Tibial artery (tissue), 4 donors: ENCODE measurements at regions not wholly inside any gene's neighbourhood (a gene's known extent, or its start where the extent isn't known, plus 50 kb on each side); places are given as distances from the start of the nearest gene placed in this dataset.

ENCODE experiments used
- DNase-seq, 2 donors: peaks; one replicate each; pipeline ENCODE4 v3.0.0-alpha.2; 2019
- H3K27ac ChIP-seq, 2 donors: fragments of 200-600 bp; sonication (generic) in 1 of 2; 1 replicate in 1 of 2; 2 replicates in 1 of 2; pipeline ENCODE4 v1.5.1; 2018 to 2019; ENCODE audit warnings: mild to moderate bottlenecking in 1 of 2
- H3K27me3 ChIP-seq, 2 donors: fragments of 200-600 bp; sonication (generic) in 1 of 2; one replicate each; pipeline versions ENCODE4 v1.5.1 to v1.6.0; 2016 to 2019
- H3K36me3 ChIP-seq, 3 donors: fragments of 200-600 bp; sonication (generic) in 2 of 3; one replicate each; pipeline ENCODE4 v1.5.1; 2016 to 2019; ENCODE audit warnings: mild to moderate bottlenecking in 2 of 3
- H3K4me1 ChIP-seq, 4 donors: fragments of 200-600 bp; sonication (generic) in 2 of 4; 1 replicate in 3 of 4; 2 replicates in 1 of 4; pipeline ENCODE4 v1.5.1; 2016 to 2019
- H3K4me3 ChIP-seq, 2 donors: fragments of 200-600 bp; sonication (generic) in 1 of 2; 1 replicate in 1 of 2; 2 replicates in 1 of 2; pipeline ENCODE4 v1.5.1; 2018 to 2019; ENCODE audit warnings: mild to moderate bottlenecking in 2 of 2
- H3K9me3 ChIP-seq, 3 donors: fragments of 200-600 bp; sonication (generic) in 1 of 3; one replicate each; pipeline ENCODE4 v1.5.1; 2016 to 2019
- CTCF ChIP-seq, 2 experiments: fragments of 200-600 bp in 1 of 2; fragments of 450-650 bp in 1 of 2; IDR thresholded peaks; one replicate each; pipeline ENCODE4 v1.5.1; 2017 to 2019; ENCODE audit warnings: antibody characterized with exemption in 2 of 2, mild to moderate bottlenecking in 1 of 2, moderate library complexity in 1 of 2
- intact Hi-C: fragments of 100-400 bp; cut with DNase I; formaldehyde crosslinking; loops from one replicate; pipeline ENCODE4 v1.15.0; 2023; ENCODE audit warnings: low total_unique reads

DNA sequence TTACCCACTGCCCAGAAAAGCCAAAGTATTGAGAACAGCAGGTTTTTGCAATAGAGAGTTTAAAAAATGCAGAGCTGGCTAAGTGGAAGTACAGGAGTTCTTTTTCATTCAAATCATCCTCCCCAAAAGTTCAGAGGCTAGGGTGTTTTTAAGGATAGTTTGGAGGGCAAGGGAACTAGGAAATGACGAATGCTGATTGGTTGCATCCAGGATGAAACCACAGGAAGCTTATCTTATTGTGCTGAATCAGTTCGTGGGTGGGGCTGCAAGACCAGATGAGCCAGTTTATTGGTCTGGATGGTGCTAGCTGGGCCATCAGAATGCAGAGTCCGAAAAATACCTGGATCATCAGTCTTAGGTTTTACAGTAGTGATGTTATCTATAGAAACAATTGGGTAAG lies 1427.1 kb downstream of the LRRC4C start:
- intact Hi-C loops, result no loop called here
- Histone ChIP-seq H3K4me1 (no peaks in the 10 kb centered on the region), H3K9me3 (no peaks in the 10 kb centered on the region), H3K27me3 (no peaks in the 10 kb centered on the region), H3K4me3 (no peak overlapping the region), H3K36me3 (no peaks in the 10 kb centered on the region), H3K27ac (no peak overlapping the region)
- no peak for TF ChIP-seq CTCF (IDR thresholded peaks at IDR 0.05)
- DNase-seq, result no peak

DNA sequence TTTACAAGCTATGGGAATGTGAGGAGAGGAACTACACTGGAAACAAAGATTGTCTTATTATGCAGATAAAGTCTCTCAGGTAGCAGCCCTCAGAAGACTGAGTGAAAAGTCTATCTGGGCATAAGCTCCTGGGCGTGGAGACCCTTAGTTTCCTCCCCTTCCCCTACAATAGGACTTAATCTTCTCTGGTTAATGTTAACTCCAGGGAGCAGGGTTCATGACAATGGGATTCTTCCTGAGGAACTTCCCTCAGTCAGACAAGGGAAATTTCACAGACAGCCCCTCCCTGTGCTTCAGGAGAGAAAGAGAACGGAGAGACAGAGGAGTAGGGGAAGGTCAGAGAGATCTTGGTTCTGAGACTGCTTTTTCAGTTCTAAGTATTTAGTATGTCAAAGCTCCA lies 1428.6 kb downstream of the LRRC4C start:
- Histone ChIP-seq H3K27ac (no peak overlapping the region), H3K4me3 (no peak overlapping the region), H3K27me3 (no peaks in the 10 kb centered on the region), H3K9me3 (no peaks in the 10 kb centered on the region), H3K36me3 (no peaks in the 10 kb centered on the region), H3K4me1 (no peaks in the 10 kb centered on the region)
- TF ChIP-seq CTCF (IDR thresholded peaks at IDR 0.05), result no peak
- no peak for DNase-seq
- intact Hi-C loops, result no loop called here

DNA sequence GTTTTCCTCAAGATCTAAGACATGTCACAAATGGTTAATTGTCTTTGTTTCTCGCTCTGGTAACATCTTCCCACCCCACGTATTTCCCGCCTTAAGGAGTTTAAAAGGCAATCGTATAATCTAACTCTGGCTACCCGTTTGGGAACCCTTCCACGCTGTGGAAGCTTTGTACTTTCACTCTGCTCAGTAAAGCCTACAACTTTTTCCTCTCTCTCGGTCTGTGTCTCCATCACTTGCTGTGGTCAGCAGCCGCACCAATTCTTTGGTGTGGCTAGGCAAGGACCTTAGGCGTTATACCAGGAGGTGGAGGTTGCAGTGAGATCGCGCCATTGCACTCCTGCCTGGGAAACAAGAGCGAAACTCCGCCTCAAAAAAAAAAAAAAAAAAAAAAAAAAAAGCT lies 1430.1 kb downstream of the LRRC4C start:
- no peak for DNase-seq
- Histone ChIP-seq H3K4me3 (no peak overlapping the region), H3K27me3 (no peaks in the 10 kb centered on the region), H3K4me1 (no peaks in the 10 kb centered on the region), H3K27ac (no peak overlapping the region), H3K9me3 (no peaks in the 10 kb centered on the region), H3K36me3 (no peaks in the 10 kb centered on the region)
- TF ChIP-seq CTCF (IDR thresholded peaks at IDR 0.05), result no peak
- intact Hi-C loops, result no loop called here

GRCh38 chr11:40027720-40028119 lies 1431.7 kb downstream of the LRRC4C start:
- H3K9me3 ChIP-seq, result no peaks in the 10 kb centered on the region
- DNase-seq, result no peak
- no peaks in the 10 kb centered on the region for H3K4me1 ChIP-seq
- TF ChIP-seq CTCF (IDR thresholded peaks at IDR 0.05), result no peak
- intact Hi-C loops, result no loop called here
- no peaks in the 10 kb centered on the region for H3K36me3 ChIP-seq
- H3K27ac ChIP-seq, result no peak overlapping the region
- H3K4me3 ChIP-seq, result no peak overlapping the region
- H3K27me3 ChIP-seq, result no peaks in the 10 kb centered on the region

DNA sequence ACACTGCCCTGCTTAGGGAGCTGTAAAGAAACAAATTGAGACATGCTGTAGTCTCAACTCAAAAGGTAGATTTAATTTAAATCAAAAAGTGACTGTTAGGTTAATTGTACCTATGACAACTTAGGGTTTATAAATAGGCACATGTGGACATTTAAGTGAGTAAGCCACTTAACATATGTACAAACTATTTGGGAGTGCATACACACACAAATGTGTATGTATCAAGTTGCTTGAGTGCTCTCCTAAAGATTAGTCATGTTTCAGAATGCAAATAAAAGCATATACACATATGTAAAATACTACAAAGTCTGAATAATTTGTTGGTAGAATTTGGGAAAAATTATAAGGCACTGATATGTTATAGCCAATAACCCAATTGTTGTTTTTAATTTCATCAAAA lies 1435.7 kb downstream of the LRRC4C start:
- intact Hi-C loops, result no loop called here
- Histone ChIP-seq H3K36me3 (no peaks in the 10 kb centered on the region), H3K27me3 (no peaks in the 10 kb centered on the region), H3K4me3 (no peak overlapping the region), H3K27ac (no peak overlapping the region), H3K9me3 (no peaks in the 10 kb centered on the region), H3K4me1 (no peaks in the 10 kb centered on the region)
- TF ChIP-seq CTCF (IDR thresholded peaks at IDR 0.05), result no peak
- DNase-seq, result no peak

GRCh38 chr11:40010011-40010410 lies 1449.4 kb downstream of the LRRC4C start:
- intact Hi-C loops, result no loop called here
- no peaks in the 10 kb centered on the region for H3K9me3 ChIP-seq
- no peak for TF ChIP-seq CTCF (IDR thresholded peaks at IDR 0.05)
- no peaks in the 10 kb centered on the region for H3K4me1 ChIP-seq
- H3K27me3 ChIP-seq, result no peaks in the 10 kb centered on the region
- H3K36me3 ChIP-seq, result no peaks in the 10 kb centered on the region
- H3K27ac ChIP-seq, result no peak overlapping the region
- no peak overlapping the region for H3K4me3 ChIP-seq
- DNase-seq, result no peak
